ENCODE measurements at regions not wholly inside any gene's neighbourhood (a gene's known extent, or its start where the extent isn't known, plus 50 kb on each side); places are given as distances from the start of the nearest gene placed in this dataset.

GRCh38 chr17:6330936-6331335, 104.0 kb downstream of the AIPL1 start:
- Histone ChIP-seq H3K27me3 (ENCODE audit: insufficient read depth, low read depth, severe bottlenecking) (no peaks in the 10 kb centered on the region), H3K4me3 (ENCODE audit: low read depth, low read length) (no peak overlapping the region), H3K36me3 (no peaks in the 10 kb centered on the region), H3K27ac (no peak overlapping the region), H3K9me3 (ENCODE audit: severe bottlenecking) (no peaks in the 10 kb centered on the region)
- DNase-seq = no peak
- TF ChIP-seq CTCF (IDR thresholded peaks at IDR 0.05; ENCODE audit: low read depth, low read length) = no peak

- Histone ChIP-seq H3K4me3 (ENCODE audit: low read depth, low read length) (no peak overlapping the region), H3K9me3 (ENCODE audit: severe bottlenecking) (no peaks in the 10 kb centered on the region), H3K27ac (no peak overlapping the region), H3K36me3 (no peaks in the 10 kb centered on the region), H3K27me3 (ENCODE audit: insufficient read depth, low read depth, severe bottlenecking) (no peaks in the 10 kb centered on the region)
- no peak for DNase-seq
- no peak for TF ChIP-seq CTCF (IDR thresholded peaks at IDR 0.05; ENCODE audit: low read depth, low read length)
Measured at GRCh38 chr17:6328279-6328678, 106.6 kb downstream of the AIPL1 start.

GRCh38 chr17:6327007-6327406, 107.9 kb downstream of the AIPL1 start:
- no peak for TF ChIP-seq CTCF (IDR thresholded peaks at IDR 0.05; ENCODE audit: low read depth, low read length)
- no peaks in the 10 kb centered on the region for H3K27me3 ChIP-seq (ENCODE audit: insufficient read depth, low read depth, severe bottlenecking)
- H3K36me3 ChIP-seq = no peaks in the 10 kb centered on the region
- H3K27ac ChIP-seq = no peak overlapping the region
- H3K9me3 ChIP-seq (ENCODE audit: severe bottlenecking) = no peaks in the 10 kb centered on the region
- no peak for DNase-seq
- no peak overlapping the region for H3K4me3 ChIP-seq (ENCODE audit: low read depth, low read length)

- no peak overlapping the region for H3K4me3 ChIP-seq (ENCODE audit: low read depth, low read length)
- no peak for TF ChIP-seq CTCF (IDR thresholded peaks at IDR 0.05; ENCODE audit: low read depth, low read length)
- no peaks in the 10 kb centered on the region for H3K9me3 ChIP-seq (ENCODE audit: severe bottlenecking)
- DNase-seq = no peak
- H3K36me3 ChIP-seq = no peaks in the 10 kb centered on the region
- H3K27ac ChIP-seq = no peak overlapping the region
- H3K27me3 ChIP-seq (ENCODE audit: insufficient read depth, low read depth, severe bottlenecking) = no peaks in the 10 kb centered on the region
Measured at GRCh38 chr17:6326483-6326882, 108.4 kb downstream of the AIPL1 start.

GRCh38 chr17:6325741-6326140, 109.2 kb downstream of the AIPL1 start:
- no peak for DNase-seq
- Histone ChIP-seq H3K27me3 (ENCODE audit: insufficient read depth, low read depth, severe bottlenecking) (no peaks in the 10 kb centered on the region), H3K27ac (no peak overlapping the region), H3K36me3 (no peaks in the 10 kb centered on the region), H3K9me3 (ENCODE audit: severe bottlenecking) (no peaks in the 10 kb centered on the region), H3K4me3 (ENCODE audit: low read depth, low read length) (no peak overlapping the region)
- TF ChIP-seq CTCF (IDR thresholded peaks at IDR 0.05; ENCODE audit: low read depth, low read length) = no peak

- H3K27me3 ChIP-seq (ENCODE audit: insufficient read depth, low read depth, severe bottlenecking) = no peaks in the 10 kb centered on the region
- TF ChIP-seq CTCF (IDR thresholded peaks at IDR 0.05; ENCODE audit: low read depth, low read length) = no peak
- no peaks in the 10 kb centered on the region for H3K36me3 ChIP-seq
- no peak overlapping the region for H3K4me3 ChIP-seq (ENCODE audit: low read depth, low read length)
- no peaks in the 10 kb centered on the region for H3K9me3 ChIP-seq (ENCODE audit: severe bottlenecking)
- no peak overlapping the region for H3K27ac ChIP-seq
- no peak for DNase-seq
Measured at GRCh38 chr17:6325051-6325450, 109.9 kb downstream of the AIPL1 start.
